Anterior cingulate cortex (tissue), 58 donors: ENCODE measurements at regions not wholly inside any gene's neighbourhood (a gene's known extent, or its start where the extent isn't known, plus 50 kb on each side); places are given as distances from the start of the nearest gene placed in this dataset.

Experiments
- DNase-seq, 58 donors: peaks; one replicate each; lab custom pipeline; 2025; lab: John Stamatoyannopoulos, UW

DNA sequence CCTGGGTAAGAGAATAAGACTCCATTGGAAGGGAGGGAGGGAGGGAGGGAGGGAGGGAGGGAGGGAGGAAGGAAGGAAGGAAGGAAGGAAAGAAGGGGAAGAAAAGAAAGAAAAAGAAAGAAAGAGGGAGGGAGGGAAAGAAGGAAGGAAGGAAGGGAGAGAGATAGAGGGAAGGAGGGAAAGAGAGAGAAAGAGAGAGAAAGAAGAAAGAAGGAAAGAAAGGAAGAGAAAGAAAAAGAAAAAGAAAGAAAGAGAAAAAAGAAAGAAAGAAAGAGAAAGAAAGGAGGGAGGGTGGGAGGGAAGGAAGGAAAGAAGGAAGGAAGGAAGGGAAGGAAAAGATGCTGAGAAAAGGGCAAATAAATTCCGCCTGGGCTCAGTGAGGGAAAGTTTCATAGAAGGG is 74.7 kb upstream of the IFNAR2 start:
- no peak for DNase-seq

DNA sequence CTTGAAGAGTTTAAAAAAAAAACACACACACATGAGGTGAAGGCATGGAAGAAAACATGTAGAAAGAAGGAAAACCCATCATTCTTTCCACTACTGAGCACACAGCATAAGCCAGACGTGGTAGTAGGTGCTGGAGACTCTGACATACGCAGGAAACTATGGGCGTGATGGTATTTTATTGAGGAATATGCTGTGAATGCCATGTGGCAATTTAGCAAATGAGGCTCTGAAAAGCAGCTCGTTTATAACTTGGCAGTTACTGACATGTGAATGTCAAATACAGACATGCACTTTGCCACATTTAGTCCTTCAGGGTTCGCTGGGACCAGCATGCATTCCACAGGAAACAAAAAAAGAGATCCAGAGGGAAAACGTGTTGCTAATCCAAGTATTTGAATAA is 74.3 kb upstream of the IFNAR2 start:
- DNase-seq: no peak

DNA sequence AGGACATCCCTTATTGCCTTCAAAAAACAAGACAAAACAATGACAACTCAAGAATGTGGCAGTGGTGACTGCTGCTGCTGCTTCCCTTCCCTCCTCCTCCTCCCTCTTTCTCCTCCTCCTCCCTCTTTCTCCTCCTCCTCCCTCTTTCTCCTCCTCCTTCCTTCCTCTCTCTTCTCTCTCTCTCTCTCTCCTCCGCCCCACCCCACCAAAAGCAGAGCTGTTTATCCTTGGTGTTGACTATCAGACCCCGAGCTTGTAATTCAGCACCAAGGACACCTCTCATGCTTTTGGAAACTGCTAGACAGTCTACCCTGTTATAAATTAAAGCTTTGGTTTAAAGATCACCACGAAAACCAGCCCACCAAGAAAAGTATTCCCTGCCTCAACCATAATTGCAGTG is 72.4 kb upstream of the IFNAR2 start:
- no peak for DNase-seq

DNA sequence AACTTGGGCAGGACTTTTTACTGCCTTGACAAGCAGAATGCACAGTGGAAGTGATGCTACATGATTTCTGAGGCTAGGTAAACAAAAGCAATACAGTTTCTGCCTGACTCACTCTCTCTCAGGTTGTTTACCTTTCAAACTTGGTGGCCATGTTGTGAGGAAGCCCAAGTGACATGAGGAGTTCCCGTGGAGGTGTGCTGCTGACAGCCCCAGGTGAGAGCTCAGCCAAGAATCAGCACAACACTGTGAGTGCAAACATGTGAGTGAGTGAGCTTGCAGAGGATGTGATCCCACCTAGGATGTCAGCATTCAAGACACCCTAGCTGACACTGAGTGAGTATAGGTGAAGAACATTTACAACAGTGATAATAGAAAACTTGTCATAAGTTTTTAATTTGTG is 71.1 kb upstream of the IFNAR2 start:
- no peak for DNase-seq

DNA sequence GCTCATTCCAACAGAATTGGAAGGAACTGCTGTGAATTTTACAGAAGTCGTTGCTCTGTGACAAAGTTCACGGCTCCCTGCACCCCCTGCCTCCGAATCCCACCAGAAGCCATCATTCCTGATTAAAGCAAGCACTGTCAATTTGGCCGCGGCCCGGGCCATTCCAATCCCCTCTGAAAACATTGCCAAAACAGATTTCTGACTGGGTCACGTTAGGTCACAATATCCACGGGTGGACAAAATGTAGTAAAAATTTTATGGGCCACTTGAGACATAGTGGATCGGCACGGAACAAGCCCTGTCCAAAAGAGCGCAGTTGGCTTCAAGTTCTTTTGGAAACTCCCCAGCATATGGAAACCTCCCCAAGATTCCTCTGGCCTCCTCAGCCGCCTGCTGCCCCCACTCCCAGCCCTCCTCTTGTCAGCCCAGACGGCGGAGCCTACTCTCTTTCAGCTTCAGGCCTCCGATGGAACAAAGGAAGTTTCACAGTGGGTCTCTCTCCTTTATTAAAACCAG is 67.2 kb upstream of the IFNAR2 start:
- DNase-seq: no peak

DNA sequence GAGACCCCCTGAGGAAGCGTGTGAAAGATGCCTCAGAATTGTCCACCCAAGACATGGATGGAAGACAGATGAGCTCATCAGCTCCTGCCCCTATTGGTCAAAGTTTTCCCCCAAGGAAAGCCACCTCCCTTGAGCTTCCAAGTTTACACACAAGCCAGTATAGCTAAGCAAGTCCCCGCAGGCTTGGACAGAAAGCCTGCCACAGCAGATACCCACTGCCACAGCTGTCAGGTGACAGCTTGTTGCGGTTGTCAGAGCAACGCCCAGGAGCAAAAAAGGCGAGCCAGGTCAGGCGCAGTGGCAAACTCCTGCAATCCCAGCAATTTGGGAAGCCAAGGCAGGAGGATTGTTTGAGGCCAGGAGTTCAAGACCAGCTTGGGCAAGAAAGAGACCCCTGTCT is 60.9 kb upstream of the IFNAR2 start:
- no peak for DNase-seq

DNA sequence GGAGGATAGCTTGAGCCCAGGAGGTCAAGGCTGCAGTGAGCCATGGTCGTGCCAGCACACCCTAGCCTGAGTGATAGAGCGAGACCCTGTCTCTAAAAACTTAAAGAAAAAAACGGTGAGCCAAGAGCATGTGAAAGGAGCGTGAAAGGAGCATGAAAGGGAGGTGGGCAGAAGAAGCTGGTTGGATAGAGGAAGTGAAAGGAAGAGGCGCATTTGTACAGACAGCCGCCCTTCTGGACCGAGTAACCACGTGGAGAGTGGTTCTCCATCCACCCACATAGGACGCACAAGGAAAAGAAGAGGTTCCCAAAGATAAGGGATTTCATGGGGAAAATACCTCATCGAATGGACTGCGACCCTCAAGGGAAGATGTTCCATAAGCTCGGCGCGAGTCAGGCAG is 60.4 kb upstream of the IFNAR2 start:
- DNase-seq: no peak

DNA sequence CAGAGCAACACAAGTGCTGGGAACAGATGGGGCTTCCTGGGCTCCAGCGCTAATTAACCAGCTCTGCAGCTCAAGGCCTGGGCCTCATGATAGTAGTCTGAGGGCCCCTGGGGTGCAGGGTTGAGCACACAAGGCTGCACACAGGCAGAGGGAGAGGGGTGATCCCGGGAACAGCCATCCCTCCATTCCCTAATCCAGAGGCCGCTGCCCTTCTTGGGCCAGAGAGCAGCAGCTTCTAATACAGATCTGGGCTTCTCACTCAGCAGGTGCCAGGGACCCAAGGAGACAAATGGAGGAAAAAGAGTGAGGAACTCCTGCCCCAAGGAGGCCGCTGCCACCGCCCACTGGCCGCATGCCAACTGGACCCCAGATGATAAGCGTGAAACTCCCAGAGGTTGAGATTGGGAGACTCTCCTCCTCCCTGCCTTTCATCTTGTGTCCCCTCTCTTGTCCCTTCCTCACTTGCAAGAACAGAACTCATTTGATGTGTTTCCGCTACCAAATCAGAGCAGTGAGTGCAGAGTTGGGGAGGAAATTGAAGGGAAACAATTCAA is 58.0 kb upstream of the IFNAR2 start:
- no peak for DNase-seq

DNA sequence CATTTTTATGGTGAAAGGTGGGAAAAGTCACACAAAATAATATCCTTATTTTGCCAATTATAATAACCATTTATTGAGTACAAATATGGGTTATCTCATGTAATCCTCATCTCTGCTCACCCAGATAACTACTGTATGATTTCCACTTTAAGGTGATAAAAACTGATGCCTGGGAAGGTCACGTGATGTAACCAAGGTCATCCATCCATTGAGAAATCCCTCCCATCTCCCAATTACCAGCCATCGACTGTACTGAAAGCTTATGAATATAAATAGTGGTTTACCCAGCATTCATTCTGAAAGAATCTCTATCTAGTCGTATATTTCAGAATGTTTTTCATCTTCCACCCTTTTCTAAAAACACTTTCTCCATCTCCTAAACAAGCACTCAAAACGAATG is 55.0 kb upstream of the IFNAR2 start:
- no peak for DNase-seq
